Activated naive CD4-positive, alpha-beta T cell treated with anti-CD3 and anti-CD28 coated beads, Interleukin-2, amount 10 ng/mL, durations not matched to agents 7 days and 5 days (primary cell): ENCODE measurements at regions not wholly inside any gene's neighbourhood (a gene's known extent, or its start where the extent isn't known, plus 50 kb on each side); places are given as distances from the start of the nearest gene placed in this dataset.

Experiments
- CTCF ChIA-PET: fragments of 350-600 bp; sonication (Branson Sonifier 250); formaldehyde crosslinking; loops from one replicate; lab custom pipeline; 2021; ENCODE audit warnings: antibody characterized with exemption; lab: Charles Lee
- DNase-seq: peaks from one replicate; pipeline ENCODE4 v3.0.0-alpha.2; 2020
- H3K27ac Mint-ChIP-seq: one replicate; pipeline ENCODE4 v1.8.0; 2021; ENCODE audit warnings: mild to moderate bottlenecking, moderate library complexity, mixed read lengths
- H3K27me3 Mint-ChIP-seq: one replicate; pipeline ENCODE4 v1.8.0; 2021; ENCODE audit warnings: mild to moderate bottlenecking, mixed read lengths
- H3K36me3 Mint-ChIP-seq: one replicate; pipeline ENCODE4 v1.8.0; 2021; ENCODE audit warnings: mixed read lengths
- H3K4me1 Mint-ChIP-seq: one replicate; pipeline ENCODE4 v1.8.0; 2021; ENCODE audit warnings: mixed read lengths
- H3K4me3 Mint-ChIP-seq: one replicate; pipeline ENCODE4 v1.8.0; 2021; ENCODE audit warnings: mild to moderate bottlenecking, moderate library complexity, mixed read lengths
- H3K9me3 Mint-ChIP-seq: one replicate; pipeline ENCODE4 v1.8.0; 2021; ENCODE audit warnings: mixed read lengths

DNA sequence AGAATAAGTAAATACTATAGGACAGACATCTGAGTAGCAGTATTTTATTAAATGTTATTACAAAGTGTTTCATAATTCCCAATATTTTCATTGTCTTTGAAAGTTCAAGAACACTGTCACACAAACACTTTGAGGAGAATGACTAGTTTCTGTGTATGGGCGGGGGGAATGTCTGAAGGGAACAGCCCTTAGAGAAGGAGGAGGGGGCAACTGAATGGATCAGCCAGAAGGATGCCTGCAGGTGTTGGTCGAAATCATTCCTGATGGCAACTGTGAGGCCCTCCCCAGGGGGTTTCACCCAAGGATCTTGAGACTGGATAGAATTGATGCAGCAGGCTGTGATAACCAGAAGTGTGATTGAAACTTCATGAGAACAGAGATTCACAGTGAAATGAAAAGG lies 223.2 kb upstream of the C1orf87 start:
- Mint-ChIP-seq H3K36me3 (no peaks in the 10 kb centered on the region), H3K4me3 (no peak overlapping the region), H3K4me1 (no peaks in the 10 kb centered on the region), H3K27me3 (no peaks in the 10 kb centered on the region), H3K27ac (no peak overlapping the region), H3K9me3 (no peaks in the 10 kb centered on the region)
- CTCF ChIA-PET = no interaction called here
- no peak for DNase-seq

DNA sequence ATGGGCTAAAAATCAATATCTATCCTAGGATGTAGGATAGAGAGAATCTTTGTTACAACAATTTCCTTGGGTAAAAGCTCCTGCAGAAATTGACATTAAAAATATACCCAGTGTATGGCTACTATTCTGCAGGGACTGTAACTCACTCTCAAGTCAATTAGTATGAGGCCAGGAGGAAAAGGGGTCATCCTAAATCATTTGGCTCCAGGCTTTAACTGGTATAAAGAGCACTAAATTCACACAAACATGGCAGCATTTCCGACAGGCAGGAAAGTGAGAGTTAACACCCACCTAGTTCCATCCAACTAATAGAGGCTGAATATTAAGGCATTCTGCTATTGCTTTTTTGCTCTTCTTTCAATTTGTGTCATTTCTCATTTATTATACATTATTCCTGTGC lies 218.6 kb upstream of the C1orf87 start:
- CTCF ChIA-PET = no interaction called here
- no peaks in the 10 kb centered on the region for H3K4me1 Mint-ChIP-seq
- DNase-seq = no peak
- peaks cover 3% of the 10 kb centered on the region for H3K9me3 Mint-ChIP-seq
- H3K36me3 Mint-ChIP-seq = no peaks in the 10 kb centered on the region
- H3K4me3 Mint-ChIP-seq = no peak overlapping the region
- H3K27ac Mint-ChIP-seq = no peak overlapping the region
- no peaks in the 10 kb centered on the region for H3K27me3 Mint-ChIP-seq

DNA sequence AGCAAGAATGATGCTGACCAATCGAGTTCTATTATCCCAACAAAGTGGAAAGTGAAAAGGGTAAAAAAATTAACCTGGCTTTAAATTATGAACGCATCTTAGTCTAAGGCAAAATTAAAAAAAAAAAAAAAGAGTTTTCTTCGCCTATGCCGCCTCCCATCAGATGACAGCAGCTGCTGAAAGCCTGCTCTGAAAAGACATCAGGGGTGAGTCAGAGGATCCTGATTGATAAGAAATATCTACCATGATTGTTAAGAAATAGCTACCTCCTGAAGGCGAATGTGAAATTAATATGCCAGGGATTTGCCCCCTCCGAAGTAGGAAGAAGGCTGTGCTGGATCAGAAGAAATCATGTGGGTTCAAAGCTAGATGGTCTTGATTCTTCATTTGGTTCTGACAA lies 216.8 kb upstream of the C1orf87 start:
- H3K36me3 Mint-ChIP-seq = no peaks in the 10 kb centered on the region
- CTCF ChIA-PET = interaction anchor here (0.6 kb wide), 1 partner anchor 52 kb away, joined by 6 read pairs; no protein-coding TSS in a partner anchor
- no peak overlapping the region for H3K27ac Mint-ChIP-seq
- DNase-seq = no peak
- H3K9me3 Mint-ChIP-seq = peaks cover 3% of the 10 kb centered on the region
- no peak overlapping the region for H3K4me3 Mint-ChIP-seq
- no peaks in the 10 kb centered on the region for H3K27me3 Mint-ChIP-seq
- H3K4me1 Mint-ChIP-seq = no peaks in the 10 kb centered on the region

DNA sequence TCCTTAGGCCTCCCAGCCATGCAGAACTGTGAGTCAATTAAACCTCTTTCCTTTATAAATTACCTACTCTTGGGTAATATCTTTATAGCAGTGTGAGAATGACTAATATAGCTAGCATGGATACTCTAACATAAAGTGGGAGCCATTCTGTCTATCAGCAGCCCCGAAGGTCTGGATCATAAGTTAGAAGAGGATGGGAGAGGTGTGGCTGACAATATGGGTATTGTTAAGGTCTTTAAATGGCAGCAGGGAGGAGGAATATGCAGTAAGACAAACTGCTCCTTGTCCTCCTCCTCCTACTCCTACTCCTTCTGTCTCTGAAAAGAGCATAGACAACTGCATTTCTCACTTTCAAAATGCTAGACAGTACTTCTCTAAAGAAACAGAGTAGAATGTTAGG lies 214.0 kb upstream of the C1orf87 start:
- Mint-ChIP-seq H3K27ac (no peak overlapping the region), H3K4me3 (no peak overlapping the region), H3K9me3 (peaks cover 3% of the 10 kb centered on the region), H3K27me3 (no peaks in the 10 kb centered on the region), H3K36me3 (no peaks in the 10 kb centered on the region), H3K4me1 (no peaks in the 10 kb centered on the region)
- DNase-seq = no peak
- CTCF ChIA-PET = no interaction called here

DNA sequence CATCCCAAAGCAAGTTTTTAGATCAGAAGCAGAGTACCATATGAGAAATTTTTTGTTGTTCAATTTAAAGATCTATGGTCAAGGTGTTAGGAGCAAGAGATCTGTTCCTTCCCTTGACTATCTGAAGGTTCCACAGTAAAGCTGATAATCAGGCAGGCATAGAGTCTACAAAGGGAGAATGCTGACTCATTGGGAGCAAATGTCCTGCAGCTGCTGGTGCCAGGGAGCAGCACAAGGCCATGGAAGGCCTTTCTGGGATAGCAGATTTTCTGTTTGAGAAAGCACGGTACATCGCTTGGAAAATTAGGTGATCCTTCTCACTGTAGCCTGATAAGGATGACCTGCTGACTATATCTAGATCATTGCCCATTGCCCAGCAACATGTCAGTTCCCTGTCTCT lies 210.1 kb upstream of the C1orf87 start:
- DNase-seq = no peak
- Mint-ChIP-seq H3K27ac (no peak overlapping the region), H3K9me3 (peaks cover 3% of the 10 kb centered on the region), H3K36me3 (no peaks in the 10 kb centered on the region), H3K27me3 (no peaks in the 10 kb centered on the region), H3K4me3 (no peak overlapping the region), H3K4me1 (peaks cover 8% of the 10 kb centered on the region)
- CTCF ChIA-PET = no interaction called here

DNA sequence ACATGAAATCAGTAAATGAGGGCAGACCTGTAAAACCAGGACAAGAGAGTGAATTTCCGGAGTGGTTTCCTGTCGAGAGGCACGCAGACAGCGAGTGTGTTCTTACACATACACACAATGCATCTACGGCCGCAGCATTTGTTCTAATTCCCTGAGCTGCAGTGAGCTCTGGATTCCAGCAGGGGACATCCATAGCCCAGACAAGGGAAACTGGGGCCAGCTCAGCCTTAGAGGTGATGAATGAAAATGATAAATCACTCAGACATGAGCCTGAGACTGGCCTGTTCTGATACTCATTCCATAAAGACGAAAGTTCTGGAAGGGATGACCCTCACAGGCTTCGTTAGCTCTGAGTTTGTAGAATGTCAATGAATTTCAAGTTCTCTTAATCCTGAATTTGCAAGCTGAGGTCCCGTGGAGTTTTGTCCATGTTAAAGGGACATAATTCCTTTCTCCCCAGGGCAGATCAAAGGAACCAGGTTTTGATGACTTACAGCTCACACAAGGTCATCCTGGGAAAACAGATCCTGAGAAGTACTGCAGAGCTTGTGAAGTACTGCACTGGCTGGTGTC lies 207.9 kb upstream of the C1orf87 start:
- H3K27me3 Mint-ChIP-seq = no peaks in the 10 kb centered on the region
- no peaks in the 10 kb centered on the region for H3K36me3 Mint-ChIP-seq
- no peak overlapping the region for H3K27ac Mint-ChIP-seq
- DNase-seq = peak; percentile 30
- CTCF ChIA-PET = interaction anchor here (0.6 to 1.9 kb wide), 4 partner anchors 313 to 1307 kb away, joined by 3 to 10 read pairs (median 4); no protein-coding TSS in a partner anchor
- H3K9me3 Mint-ChIP-seq = no peaks in the 10 kb centered on the region
- H3K4me3 Mint-ChIP-seq = no peak overlapping the region
- peaks cover 8% of the 10 kb centered on the region for H3K4me1 Mint-ChIP-seq

DNA sequence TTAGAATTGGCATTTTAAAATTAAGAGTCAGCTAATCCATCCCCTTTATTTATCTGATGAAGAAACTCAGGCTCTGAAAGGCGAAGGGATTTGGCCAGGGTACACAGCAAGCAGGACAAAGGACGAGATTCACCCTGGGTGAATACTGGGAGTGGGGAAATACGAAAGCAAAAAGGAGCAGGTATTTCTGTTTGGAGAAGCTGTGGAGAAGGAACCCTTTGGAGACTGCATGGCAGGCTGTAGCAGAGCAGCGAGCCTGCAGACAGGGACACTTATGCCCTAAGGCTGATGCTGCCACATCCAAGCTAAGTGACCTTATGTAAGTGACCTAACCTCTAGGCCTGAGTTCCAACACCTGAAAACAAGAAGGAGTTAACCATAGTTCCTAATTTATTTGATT lies 207.2 kb upstream of the C1orf87 start:
- H3K36me3 Mint-ChIP-seq = no peaks in the 10 kb centered on the region
- no peaks in the 10 kb centered on the region for H3K9me3 Mint-ChIP-seq
- H3K4me3 Mint-ChIP-seq = no peak overlapping the region
- no peak for DNase-seq
- CTCF ChIA-PET = interaction anchor here (0.6 to 1.9 kb wide), 4 partner anchors 314 to 1308 kb away, joined by 3 to 10 read pairs (median 4); no protein-coding TSS in a partner anchor
- H3K4me1 Mint-ChIP-seq = peaks cover 8% of the 10 kb centered on the region
- no peak overlapping the region for H3K27ac Mint-ChIP-seq
- H3K27me3 Mint-ChIP-seq = no peaks in the 10 kb centered on the region

DNA sequence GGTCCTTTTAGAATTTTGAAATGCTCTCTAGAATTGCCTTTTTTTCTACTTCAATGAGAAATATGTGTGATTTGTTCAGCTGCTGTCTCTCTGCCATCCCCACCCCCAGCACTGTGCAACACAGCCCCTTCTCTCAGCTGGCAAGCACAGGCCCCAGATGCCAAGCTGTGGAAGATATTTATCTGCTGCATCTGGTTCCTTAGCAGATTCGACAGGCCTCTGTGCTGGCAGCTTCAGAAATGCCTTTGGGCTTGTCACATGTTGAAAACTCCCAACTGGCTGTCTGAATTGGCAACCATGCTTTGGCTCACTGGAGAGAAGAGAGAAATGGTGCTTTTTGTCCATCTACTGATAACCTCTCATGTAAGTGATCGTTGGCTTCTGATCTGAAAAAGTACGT lies 206.7 kb upstream of the C1orf87 start:
- Mint-ChIP-seq H3K4me3 (no peak overlapping the region), H3K27ac (no peak overlapping the region), H3K9me3 (no peaks in the 10 kb centered on the region), H3K4me1 (peaks cover 8% of the 10 kb centered on the region), H3K27me3 (no peaks in the 10 kb centered on the region), H3K36me3 (no peaks in the 10 kb centered on the region)
- CTCF ChIA-PET = interaction anchor here (1.9 kb wide), 1 partner anchor 485 kb away, joined by 10 read pairs; no protein-coding TSS in a partner anchor
- DNase-seq = no peak

DNA sequence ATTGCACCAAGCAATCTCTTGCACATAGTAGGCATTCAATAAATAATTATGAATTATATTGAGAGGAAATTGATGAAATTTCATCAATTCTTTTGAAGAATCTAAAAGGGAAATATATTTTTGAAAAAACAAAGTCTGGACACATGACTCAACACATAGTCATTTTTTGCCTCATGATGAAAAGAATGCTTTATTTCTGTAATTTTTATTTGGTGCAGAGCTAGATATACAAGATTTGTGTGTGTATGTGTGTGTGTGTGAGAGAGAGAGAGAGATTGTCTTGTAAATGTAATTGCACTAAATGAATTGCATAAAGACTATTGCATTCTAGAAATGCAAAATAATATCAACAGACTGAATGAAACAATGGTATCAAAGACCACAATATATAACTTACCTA lies 206.2 kb upstream of the C1orf87 start:
- Mint-ChIP-seq H3K4me3 (no peak overlapping the region), H3K36me3 (no peaks in the 10 kb centered on the region), H3K27ac (no peak overlapping the region), H3K27me3 (no peaks in the 10 kb centered on the region), H3K4me1 (peaks cover 8% of the 10 kb centered on the region), H3K9me3 (no peaks in the 10 kb centered on the region)
- CTCF ChIA-PET = no interaction called here
- DNase-seq = no peak

DNA sequence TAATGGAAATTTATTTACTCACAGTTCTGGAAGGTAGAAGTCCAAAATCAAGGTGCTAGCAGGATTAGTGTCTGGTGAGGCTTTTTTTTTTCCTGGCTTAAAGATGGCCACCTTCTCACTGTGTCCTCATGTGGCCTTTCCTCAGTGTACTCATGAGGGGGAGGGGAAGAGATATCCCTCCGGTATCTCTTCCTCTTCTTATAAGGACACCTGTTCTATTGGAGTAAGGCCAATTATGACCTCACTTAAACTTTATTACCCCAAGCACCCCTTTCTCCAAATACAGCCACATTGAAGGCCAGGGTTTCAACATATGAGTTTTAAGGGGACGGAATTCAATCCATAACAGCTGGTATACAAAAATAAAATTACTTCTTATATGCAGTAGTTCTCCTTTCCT lies 203.7 kb upstream of the C1orf87 start:
- CTCF ChIA-PET = no interaction called here

DNA sequence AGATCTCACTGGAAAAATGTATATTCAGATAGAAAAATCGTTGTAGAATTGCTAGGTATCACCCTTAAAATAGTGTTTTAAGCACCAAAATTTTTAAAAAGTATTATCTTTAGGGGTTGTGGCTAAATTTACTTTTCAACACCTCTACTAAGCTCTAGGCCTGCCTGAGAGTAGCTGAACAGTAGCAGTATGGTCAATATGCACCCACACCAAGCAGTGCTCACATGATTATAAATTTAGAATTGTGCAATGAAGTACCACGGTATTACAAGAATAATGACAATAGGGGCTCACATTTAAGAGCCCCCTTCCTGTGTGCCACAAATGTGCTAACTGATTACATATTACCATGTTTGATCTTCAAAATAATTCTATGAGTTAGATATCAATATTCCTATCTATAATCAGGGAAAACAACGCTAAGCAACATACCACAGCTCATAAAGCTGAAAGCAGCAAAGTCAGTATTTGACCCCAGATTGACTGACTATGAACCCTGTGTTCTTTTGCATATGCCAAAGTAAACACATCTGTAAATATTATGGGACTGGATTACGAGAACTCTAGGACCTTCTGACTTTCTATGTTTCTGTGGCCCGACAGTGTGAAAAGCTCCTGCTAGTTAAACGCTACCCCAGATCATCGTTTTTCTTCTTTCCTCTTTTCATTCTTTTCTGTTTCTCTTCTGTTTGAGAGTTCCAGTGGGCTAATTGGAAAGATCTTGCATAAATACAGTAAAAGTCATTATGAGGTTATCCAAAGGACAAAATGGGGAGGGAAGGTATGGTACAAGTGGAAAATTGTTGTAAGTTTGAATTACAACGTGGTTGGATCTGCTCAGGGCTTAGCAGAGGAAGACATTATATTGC lies 201.1 kb upstream of the C1orf87 start:
- H3K4me1 Mint-ChIP-seq = no peaks in the 10 kb centered on the region
- H3K36me3 Mint-ChIP-seq = no peaks in the 10 kb centered on the region
- DNase-seq = no peak
- no peak overlapping the region for H3K27ac Mint-ChIP-seq
- H3K4me3 Mint-ChIP-seq = no peak overlapping the region
- CTCF ChIA-PET = no interaction called here
- H3K9me3 Mint-ChIP-seq = no peaks in the 10 kb centered on the region
- no peaks in the 10 kb centered on the region for H3K27me3 Mint-ChIP-seq

More for the DNA sequence above, 203.7 kb upstream of the C1orf87 start:
- no peak overlapping the region for H3K27ac Mint-ChIP-seq
- H3K4me3 Mint-ChIP-seq = no peak overlapping the region
- no peak for DNase-seq
- H3K9me3 Mint-ChIP-seq = no peaks in the 10 kb centered on the region
- peaks cover 8% of the 10 kb centered on the region for H3K4me1 Mint-ChIP-seq
- H3K27me3 Mint-ChIP-seq = no peaks in the 10 kb centered on the region
- H3K36me3 Mint-ChIP-seq = no peaks in the 10 kb centered on the region

DNA sequence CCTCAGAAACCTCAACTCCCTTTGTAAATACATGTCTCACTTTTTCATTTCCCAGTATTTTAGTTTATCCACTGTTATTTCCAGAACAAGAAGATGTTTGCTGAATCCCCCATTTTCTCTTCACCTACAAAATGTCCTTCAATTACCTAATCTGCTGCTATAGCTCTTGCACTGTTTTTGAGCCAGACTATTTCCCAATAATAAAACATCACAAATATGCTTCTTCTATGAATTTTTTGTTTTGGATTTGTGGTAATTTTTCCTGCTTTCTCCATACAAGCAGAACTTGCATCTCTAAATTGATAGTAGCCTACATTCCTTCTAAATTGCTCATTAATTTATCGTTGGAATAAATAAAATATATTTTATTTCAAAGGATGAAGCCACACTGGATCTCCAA lies 199.6 kb upstream of the C1orf87 start:
- Mint-ChIP-seq H3K27ac (peak overlapping the region; percentile 52), H3K36me3 (no peaks in the 10 kb centered on the region), H3K4me3 (no peak overlapping the region), H3K9me3 (no peaks in the 10 kb centered on the region), H3K4me1 (no peaks in the 10 kb centered on the region), H3K27me3 (no peaks in the 10 kb centered on the region)
- CTCF ChIA-PET = no interaction called here
- no peak for DNase-seq

DNA sequence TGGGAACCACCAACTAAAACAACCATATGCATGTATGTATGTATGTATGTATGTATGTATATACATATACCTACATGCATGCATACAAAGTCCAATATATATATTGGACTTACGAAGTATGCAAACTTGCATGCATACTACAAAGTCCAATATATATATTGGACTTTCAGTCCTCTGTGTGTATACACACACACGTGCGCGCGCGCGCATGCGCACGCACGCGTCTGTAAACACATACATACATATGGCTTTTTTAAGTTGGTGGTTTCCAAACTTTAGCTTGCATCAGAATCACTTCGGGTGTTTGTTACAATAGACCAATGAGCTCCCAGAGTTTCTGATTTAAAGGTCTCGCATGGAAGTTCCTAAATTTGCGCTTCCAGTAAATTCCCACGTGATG lies 197.5 kb upstream of the C1orf87 start:
- Mint-ChIP-seq H3K36me3 (no peaks in the 10 kb centered on the region), H3K9me3 (no peaks in the 10 kb centered on the region), H3K4me3 (no peak overlapping the region), H3K27ac (no peak overlapping the region), H3K4me1 (no peaks in the 10 kb centered on the region), H3K27me3 (no peaks in the 10 kb centered on the region)
- CTCF ChIA-PET = no interaction called here
- no peak for DNase-seq

DNA sequence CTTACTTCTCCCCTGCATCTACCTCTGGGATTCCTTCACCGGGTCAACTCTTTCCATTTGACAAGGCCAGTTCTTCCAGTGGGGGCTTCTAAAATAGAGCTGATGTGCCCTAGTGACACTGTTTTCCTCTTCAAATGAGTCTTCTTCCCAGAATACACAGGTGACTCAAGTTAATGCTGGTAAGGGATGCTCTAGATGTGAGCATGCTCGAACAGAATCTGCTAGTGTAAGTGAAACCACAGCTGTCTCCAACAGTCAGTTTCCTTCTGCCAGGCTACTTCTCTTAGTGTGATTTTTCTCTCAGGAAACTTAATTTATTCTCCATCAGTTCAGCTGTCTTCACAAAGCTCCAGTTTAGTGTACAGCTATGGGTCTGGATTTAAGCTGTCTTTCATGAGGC lies 194.9 kb upstream of the C1orf87 start:
- CTCF ChIA-PET = no interaction called here
- no peak for DNase-seq
- no peaks in the 10 kb centered on the region for H3K4me1 Mint-ChIP-seq
- H3K27ac Mint-ChIP-seq = no peak overlapping the region
- no peaks in the 10 kb centered on the region for H3K27me3 Mint-ChIP-seq
- no peaks in the 10 kb centered on the region for H3K9me3 Mint-ChIP-seq
- H3K4me3 Mint-ChIP-seq = no peak overlapping the region
- no peaks in the 10 kb centered on the region for H3K36me3 Mint-ChIP-seq
